ENCODE measurements at regions not wholly inside any gene's neighbourhood (a gene's known extent, or its start where the extent isn't known, plus 50 kb on each side); places are given as distances from the start of the nearest gene placed in this dataset.
"Not testable (repeated sequence)": the region's sequence is repeated elsewhere in the genome, so short reads cannot be mapped to it uniquely, and the experiment has no call there.

- DNase-seq (ENCODE audit: low read depth) = no peak
- no peak overlapping the region for H3K4me3 ChIP-seq (ENCODE audit: low read depth, low read length)
- TF ChIP-seq, protein P1, sequence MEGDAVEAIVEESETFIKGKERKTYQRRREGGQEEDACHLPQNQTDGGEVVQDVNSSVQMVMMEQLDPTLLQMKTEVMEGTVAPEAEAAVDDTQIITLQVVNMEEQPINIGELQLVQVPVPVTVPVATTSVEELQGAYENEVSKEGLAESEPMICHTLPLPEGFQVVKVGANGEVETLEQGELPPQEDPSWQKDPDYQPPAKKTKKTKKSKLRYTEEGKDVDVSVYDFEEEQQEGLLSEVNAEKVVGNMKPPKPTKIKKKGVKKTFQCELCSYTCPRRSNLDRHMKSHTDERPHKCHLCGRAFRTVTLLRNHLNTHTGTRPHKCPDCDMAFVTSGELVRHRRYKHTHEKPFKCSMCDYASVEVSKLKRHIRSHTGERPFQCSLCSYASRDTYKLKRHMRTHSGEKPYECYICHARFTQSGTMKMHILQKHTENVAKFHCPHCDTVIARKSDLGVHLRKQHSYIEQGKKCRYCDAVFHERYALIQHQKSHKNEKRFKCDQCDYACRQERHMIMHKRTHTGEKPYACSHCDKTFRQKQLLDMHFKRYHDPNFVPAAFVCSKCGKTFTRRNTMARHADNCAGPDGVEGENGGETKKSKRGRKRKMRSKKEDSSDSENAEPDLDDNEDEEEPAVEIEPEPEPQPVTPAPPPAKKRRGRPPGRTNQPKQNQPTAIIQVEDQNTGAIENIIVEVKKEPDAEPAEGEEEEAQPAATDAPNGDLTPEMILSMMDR (IDR thresholded peaks at IDR 0.05; ENCODE audit: insufficient read depth, low read depth, low read length, missing control alignments) = no peak
Measured at GRCh38 chr2:62393293-62393692, 112.7 kb downstream of the TMEM17 start.

GRCh38 chr2:62391696-62392095, 114.3 kb downstream of the TMEM17 start:
- no peak overlapping the region for H3K4me3 ChIP-seq (ENCODE audit: low read depth, low read length)
- TF ChIP-seq, protein P1 (IDR thresholded peaks at IDR 0.05; ENCODE audit: insufficient read depth, low read depth, low read length, missing control alignments) = no peak
- DNase-seq (ENCODE audit: low read depth) = no peak

- DNase-seq (ENCODE audit: low read depth); H3K4me3 ChIP-seq (ENCODE audit: low read depth, low read length): not testable (repeated sequence)
Measured at GRCh38 chr2:62386378-62386777, 119.6 kb downstream of the TMEM17 start.

DNA sequence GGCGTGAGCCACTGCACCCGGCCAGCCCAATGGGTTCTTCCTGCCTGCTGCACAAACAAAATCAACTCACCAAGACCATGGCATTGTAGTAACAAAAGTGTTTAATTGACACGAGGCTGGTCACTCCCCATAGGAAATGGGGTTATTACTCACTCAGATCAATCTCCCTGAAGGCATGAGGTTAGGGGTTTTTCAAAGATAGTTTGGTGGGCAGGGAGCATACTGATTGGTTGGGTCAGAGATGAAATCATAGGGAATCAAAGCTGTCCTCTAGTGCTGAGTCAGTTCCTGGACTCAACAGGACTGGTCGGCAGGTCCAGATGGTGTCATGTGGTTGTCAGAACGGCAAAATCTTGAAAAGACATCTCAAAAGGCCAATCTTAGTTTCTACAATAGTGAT, 122.1 kb downstream of the TMEM17 start:
- peak; percentile 39 for DNase-seq (ENCODE audit: low read depth)
- TF ChIP-seq, protein P1 (IDR thresholded peaks at IDR 0.05; ENCODE audit: insufficient read depth, low read depth, low read length, missing control alignments) = no peak
- H3K4me3 ChIP-seq (ENCODE audit: low read depth, low read length) = no peak overlapping the region

GRCh38 chr2:62382757-62383156, 123.2 kb downstream of the TMEM17 start:
- TF ChIP-seq, protein P1 (IDR thresholded peaks at IDR 0.05; ENCODE audit: insufficient read depth, low read depth, low read length, missing control alignments) = no peak

GRCh38 chr2:62382122-62382521, 123.9 kb downstream of the TMEM17 start:
- no peak overlapping the region for H3K4me3 ChIP-seq (ENCODE audit: low read depth, low read length)
- DNase-seq (ENCODE audit: low read depth) = no peak
- TF ChIP-seq, protein P1 (IDR thresholded peaks at IDR 0.05; ENCODE audit: insufficient read depth, low read depth, low read length, missing control alignments) = no peak

More at GRCh38 chr2:62382757-62383156, 123.2 kb downstream of the TMEM17 start:
- DNase-seq (ENCODE audit: low read depth) = peak; percentile 53
- H3K4me3 ChIP-seq (ENCODE audit: low read depth, low read length) = no peak overlapping the region

- H3K4me3 ChIP-seq (ENCODE audit: low read depth, low read length) = no peak overlapping the region
- TF ChIP-seq, protein P1 (IDR thresholded peaks at IDR 0.05; ENCODE audit: insufficient read depth, low read depth, low read length, missing control alignments) = no peak
- no peak for DNase-seq (ENCODE audit: low read depth)
Measured at GRCh38 chr2:62381656-62382055, 124.3 kb downstream of the TMEM17 start.

All from GM12865 (cell line).